ENCODE measurements at regions not wholly inside any gene's neighbourhood (a gene's known extent, or its start where the extent isn't known, plus 50 kb on each side); places are given as distances from the start of the nearest gene placed in this dataset.

DNA sequence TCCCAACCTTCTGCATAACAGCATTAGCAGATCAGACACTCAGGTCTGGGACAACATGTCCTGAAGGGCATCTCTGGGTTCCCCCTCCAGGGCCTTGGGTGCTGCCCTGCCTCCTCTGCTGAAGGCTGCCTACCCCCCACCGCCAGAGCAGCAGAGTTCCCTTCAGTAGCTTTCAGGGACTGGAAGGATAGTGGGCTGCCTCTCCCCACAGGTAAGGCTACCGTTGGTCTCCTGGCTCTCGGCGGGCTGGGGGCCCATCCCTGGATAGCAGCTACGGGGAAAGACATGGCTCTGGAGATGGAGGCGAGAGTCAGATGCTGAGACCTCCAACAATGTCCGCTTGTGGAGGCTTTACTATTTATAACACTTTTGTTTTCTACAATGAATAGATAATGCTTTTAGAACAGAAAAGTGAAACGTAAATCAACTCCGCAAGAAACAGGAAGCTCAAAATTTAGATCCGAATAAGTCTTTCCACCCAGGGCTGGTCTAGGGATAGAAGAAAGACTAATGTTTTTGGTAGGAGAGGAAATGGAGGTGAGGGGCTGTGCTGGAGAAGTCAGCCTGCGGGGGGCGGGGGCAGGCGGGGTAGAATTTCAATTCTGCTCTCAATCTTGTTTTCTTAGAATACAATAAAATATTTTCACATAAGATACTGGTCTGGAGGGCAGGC, 58.4 kb downstream of the ARL4C start:
- FAIRE-seq (no peak), DNase-seq (ENCODE audit: insufficient read length, low spot score) (no peak)
- TF ChIP-seq POLR2A (IDR thresholded peaks at IDR 0.05; ENCODE audit: low read depth, low read length), result no peak

DNA sequence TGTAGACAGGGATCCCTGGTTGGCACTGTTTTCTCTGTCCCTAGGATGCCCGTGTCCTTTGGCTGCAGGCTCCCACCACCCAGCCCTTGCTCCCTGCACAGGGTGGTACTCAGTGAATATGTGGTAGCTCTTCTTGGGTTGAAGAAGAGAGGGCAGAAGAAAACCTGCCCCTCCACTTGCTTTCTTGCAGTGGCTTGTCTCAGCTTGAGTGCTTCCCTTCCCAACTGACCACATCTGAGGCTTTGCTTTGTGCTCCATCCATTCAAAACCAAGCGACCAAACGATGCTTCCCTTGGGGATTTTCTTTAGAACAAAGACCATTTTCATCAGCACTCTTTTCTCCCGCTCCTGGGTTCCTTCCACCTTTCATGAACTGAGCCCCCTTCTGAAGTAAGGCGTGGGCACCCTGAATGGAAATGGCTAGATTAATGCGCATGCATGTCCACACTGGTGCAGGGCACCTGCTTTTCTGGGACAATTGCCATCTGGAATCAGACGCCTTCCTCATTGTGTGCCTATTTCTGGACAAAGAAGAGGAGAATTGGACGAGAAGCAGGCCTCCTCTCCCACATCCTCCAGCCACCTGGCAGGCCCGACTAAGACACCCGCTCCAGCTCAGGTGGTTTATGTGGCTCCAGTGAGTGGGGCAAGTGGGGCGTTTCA, 59.1 kb downstream of the ARL4C start:
- TF ChIP-seq POLR2A (IDR thresholded peaks at IDR 0.05; ENCODE audit: low read depth, low read length), result no peak
- FAIRE-seq (no peak), DNase-seq (ENCODE audit: insufficient read length, low spot score) (no peak)

DNA sequence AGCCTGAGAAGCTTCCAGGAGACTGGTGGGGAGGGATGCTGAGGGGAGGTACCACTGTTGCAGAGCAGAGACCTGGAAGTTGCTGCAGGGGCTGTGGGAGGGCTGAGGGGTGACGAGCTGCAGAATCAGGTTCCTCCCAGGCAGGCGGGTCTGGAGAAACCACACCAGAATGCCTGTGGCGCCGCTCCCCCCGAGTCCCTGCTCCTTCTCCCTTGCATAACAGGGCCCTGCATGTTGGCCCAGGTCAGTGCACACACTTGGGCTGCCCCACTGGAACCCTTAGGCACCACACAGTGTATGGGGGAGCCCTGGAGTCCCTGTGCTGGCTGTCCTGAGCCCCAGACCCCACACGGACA, 60.4 kb downstream of the ARL4C start:
- TF ChIP-seq POLR2A (IDR thresholded peaks at IDR 0.05; ENCODE audit: low read depth, low read length), result no peak
- no peak for FAIRE-seq
- no peak for DNase-seq (ENCODE audit: insufficient read length, low spot score)

DNA sequence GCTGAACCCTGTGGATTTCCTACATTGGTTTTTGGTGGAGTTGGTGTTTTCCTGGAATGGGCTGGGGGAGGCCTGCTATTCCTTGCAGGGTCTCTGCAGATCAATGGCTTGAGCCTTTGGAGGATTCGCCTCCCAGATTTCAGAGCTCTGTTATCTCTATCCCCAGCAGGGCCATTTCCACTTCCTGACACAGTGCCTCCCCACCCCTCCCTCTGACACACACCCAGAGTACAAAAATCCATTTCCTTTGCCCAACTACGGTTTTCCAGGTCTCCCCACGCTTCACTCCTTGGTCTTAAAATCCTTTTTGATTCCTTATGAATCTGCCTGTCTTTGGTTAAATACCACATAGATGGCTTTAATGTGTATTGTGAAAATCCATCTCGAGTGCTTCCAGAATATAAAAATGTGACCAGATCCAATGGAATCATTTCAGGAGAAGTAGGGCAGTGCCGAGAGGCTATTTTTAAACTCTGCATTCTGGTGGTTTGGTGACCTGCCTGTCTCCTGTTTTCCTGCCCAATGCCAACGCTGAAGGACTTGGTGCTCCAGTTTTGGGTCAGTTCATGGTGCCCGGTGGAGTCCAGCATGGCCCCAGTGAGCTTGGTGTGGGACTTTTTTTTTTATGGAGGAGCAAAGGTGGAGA, 60.9 kb downstream of the ARL4C start:
- no peak for TF ChIP-seq POLR2A (IDR thresholded peaks at IDR 0.05; ENCODE audit: low read depth, low read length)
- FAIRE-seq, result no peak
- no peak for DNase-seq (ENCODE audit: insufficient read length, low spot score)

GRCh38 chr2:234433201-234433600, 63.7 kb downstream of the ARL4C start:
- FAIRE-seq (no peak), DNase-seq (ENCODE audit: insufficient read length, low spot score) (no peak)
- no peak for TF ChIP-seq POLR2A (IDR thresholded peaks at IDR 0.05; ENCODE audit: low read depth, low read length)

- DNase-seq (ENCODE audit: insufficient read length, low spot score), result no peak
- FAIRE-seq, result no peak
- no peak for TF ChIP-seq POLR2A (IDR thresholded peaks at IDR 0.05; ENCODE audit: low read depth, low read length)
Measured at GRCh38 chr2:234430871-234431270, 66.0 kb downstream of the ARL4C start.

DNA sequence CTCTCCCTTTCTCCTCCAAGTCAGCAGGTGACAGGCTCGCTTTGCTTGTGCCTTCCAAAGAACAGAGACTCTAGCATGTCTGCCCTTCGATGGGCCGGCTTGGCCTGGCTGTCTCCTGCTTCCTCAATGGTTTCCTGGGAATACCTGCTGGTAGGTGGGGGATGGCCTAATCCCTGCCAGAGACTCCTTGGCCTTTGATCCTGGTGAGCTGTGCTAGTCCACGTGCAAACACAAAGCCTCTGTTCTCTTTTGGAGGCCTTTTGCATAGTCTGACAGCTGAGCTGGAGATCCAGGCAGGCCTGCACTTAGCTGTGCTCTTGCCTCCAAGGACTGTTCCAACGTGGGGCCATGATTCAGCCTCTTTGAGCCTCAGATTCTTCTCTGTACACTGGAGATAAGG, 67.6 kb downstream of the ARL4C start:
- DNase-seq (ENCODE audit: insufficient read length, low spot score) (no peak), FAIRE-seq (no peak)
- no peak for TF ChIP-seq POLR2A (IDR thresholded peaks at IDR 0.05; ENCODE audit: low read depth, low read length)

DNA sequence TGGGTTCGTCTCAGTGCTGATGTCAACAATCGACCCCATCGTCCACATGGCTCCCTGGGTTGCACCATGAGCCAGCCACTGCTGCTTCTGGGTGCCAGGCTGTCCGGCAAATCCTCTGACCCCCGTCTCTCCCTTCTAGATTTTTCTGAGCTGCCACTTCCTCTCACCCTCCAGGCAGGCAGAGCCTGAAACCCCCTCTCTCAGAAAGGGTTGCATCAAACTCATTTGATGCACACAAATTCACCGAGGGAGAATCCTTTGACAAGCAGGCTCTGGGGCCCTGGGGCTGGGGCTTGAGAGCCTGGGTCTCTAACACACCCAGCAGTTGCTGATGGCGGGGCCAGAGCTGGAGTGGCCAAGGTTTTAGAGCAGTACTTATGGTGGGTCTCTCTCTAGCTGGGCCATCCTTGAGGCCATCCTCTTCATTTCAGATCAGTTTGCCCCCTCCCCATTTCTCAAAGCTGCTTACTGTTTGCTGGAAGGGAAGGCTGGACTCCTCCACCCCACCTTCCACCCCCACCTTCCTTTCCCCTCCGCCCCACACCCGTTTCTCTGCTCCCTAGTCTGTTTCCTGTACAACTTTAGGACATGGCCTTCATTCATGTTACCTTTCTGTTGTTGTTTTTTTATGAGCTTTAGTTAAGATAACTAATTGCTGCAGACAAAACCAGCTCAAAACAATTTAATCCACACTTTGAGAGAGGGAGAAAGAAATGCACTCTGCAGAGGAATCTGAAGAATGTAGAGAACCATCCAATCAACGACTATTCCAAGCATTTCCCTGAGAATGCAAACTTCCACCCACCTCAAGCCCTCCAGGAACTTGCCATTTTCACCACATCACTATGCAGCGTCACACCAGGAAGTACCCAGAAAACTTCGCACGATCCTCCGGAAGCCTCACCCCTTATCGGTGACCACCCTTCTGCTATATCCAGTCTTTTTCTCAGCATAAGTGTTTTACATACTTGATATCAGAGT, 69.5 kb downstream of the ARL4C start:
- FAIRE-seq, result no peak
- DNase-seq (ENCODE audit: insufficient read length, low spot score), result no peak
- no peak for TF ChIP-seq POLR2A (IDR thresholded peaks at IDR 0.05; ENCODE audit: low read depth, low read length)

- no peak for TF ChIP-seq POLR2A (IDR thresholded peaks at IDR 0.05; ENCODE audit: low read depth, low read length)
- DNase-seq (ENCODE audit: insufficient read length, low spot score), result no peak
- no peak for FAIRE-seq
Measured at GRCh38 chr2:234426616-234427015, 70.3 kb downstream of the ARL4C start.

DNA sequence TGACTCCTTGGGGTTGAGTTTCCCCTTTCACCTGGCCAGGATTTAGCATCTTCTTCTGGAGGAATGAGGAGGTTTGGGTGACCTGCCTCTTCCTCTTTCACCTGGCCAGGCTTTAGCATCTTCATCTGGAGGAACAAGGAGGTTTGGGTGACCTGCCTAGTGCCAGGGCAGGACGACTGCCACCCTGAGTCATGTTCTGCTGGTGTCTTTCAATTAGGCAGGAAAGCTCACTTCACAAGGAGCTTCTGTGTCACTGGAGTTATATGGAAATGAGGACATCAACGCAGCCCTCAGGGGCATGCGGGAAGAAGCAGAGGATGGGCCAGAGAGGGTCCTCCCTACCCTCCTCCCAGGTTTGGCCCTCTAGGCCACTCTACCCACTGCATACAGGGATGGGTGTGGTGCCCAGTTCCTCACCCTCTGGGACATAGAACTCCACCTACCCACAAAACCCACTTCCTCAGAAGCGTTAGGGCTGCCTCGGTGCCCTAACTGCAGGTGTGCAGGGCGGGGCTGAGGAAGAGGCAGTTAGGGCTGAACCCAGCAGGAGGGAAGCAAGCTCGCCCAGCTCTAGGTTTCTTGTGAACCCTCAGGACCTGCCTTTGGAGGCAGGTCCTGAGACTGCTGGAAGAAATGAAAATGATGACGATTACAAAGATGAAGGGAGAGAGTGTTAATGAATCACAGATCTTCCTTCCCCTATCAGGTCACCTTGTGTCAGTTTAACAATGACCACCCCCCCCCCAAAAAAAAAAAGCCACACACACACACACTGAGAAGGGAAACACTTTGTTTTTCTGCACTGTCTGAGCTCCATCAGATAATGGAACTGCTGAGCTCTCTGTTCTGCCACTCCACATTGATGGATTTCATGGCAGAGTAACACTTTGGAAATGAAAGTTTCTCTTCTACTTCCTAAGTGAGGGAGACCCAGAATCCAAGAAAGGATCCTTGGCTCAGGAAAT, 71.0 kb downstream of the ARL4C start:
- DNase-seq (ENCODE audit: insufficient read length, low spot score) (no peak), FAIRE-seq (no peak)
- no peak for TF ChIP-seq POLR2A (IDR thresholded peaks at IDR 0.05; ENCODE audit: low read depth, low read length)

DNA sequence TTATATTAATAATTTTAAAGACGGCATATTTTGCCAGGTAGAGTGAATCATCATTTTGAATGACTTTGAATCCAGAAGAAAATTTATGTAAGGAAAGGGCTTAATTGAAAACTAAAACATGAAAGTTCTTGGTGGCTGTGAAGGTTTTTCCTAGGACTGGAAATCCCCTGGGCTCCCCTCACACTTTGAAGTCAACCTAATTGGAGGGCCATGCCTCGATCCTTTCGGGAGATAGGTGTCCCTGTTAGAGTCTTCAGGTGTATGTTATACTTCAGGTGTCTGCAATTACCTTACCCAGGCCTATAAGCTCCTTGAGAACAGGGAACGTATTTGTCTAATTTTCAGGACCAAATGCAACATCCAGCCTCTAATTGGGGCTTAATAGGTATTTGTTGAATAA, 73.0 kb downstream of the ARL4C start:
- no peak for TF ChIP-seq POLR2A (IDR thresholded peaks at IDR 0.05; ENCODE audit: low read depth, low read length)
- DNase-seq (ENCODE audit: insufficient read length, low spot score), result no peak
- FAIRE-seq, result no peak

DNA sequence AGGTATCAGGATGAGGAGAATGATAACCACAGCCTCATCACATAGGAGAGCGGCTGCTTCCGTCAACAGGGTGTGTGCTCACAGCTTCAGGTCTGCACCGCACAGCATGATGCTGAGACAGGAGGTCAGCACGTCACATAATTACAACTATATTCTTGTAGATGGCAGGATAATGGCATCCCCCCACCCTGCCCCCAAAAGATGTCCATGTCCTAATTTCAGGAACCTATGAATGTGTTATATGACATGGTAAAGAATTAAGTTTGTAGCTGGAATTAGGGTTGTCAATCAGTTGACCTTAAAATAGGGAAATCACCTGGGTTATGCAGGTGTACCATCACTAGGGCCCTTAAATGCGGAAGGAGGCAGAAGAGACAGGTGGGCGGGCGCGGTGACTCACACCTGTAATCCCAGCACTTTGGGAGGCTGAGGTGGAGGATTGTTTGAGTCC, 73.9 kb downstream of the ARL4C start:
- no peak for FAIRE-seq
- TF ChIP-seq POLR2A (IDR thresholded peaks at IDR 0.05; ENCODE audit: low read depth, low read length), result no peak
- no peak for DNase-seq (ENCODE audit: insufficient read length, low spot score)

DNA sequence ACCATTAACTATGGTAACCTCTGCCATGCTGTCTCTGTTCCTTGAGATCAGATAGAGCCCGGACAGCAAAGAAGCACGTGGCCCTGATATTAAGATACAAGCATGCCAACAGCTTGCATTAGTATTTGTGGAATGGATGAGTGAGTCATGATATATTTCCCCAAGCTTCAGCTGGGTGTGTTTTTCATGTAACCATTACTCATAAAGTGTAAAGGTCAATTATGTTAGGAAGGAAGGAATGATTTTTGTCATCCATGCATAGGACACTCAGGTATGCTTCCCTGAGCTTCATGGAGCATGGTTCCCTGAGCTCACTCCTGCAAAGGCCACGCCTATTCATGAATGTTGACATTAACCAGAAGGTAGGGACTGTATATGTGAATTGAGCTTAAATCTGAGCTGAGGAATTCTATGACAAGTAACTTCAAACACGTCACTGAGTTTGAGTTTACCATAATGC, 74.6 kb downstream of the ARL4C start:
- TF ChIP-seq POLR2A (IDR thresholded peaks at IDR 0.05; ENCODE audit: low read depth, low read length), result no peak
- FAIRE-seq, result peak; percentile 78
- peak; percentile 71 for DNase-seq (ENCODE audit: insufficient read length, low spot score)

All from H54 (cell line).